ENCODE measurements at regions not wholly inside any gene's neighbourhood (a gene's known extent, or its start where the extent isn't known, plus 50 kb on each side); places are given as distances from the start of the nearest gene placed in this dataset.
"Not testable (repeated sequence)": the region's sequence is repeated elsewhere in the genome, so short reads cannot be mapped to it uniquely, and the experiment has no call there.

DNA sequence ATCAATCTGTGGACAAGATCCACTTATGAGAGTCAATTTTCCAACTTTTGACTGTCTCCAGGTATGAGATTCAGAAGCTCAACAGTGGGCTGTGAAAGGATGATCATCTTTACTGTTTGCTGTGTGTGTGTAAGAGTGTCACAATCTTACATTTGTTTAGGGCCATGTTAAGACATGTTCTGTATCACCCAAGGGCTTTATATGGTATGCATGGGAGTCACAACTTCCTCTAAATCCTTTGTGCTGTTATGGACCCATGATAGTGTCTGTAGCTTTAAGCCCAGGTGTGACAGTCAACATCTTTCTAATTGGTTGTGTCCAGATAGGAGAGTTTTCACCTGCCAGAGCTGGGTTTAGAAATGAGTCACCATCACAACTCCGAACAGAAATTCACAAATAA, 70.2 kb downstream of the ZNF726 start:
- ATAC-seq, DNase-seq: not testable (repeated sequence)

DNA sequence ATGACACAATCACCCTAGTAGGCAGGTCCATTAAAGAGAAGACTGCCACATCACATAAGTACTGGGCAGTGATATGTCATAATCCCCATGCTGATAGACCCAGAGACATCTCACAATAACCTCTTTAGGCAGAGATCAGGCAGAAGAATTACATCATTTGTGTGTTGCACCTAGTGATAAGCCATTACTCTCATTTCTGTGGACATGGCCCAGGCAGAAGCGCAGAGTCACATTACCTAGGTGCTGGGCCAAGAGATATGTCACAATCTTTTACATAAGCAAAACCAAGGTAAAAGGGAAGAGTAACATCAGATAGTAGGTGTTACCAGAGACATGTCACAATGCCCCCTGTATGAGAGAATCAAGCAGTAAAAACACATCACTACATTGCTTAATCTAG, 71.9 kb downstream of the ZNF726 start:
- ATAC-seq = no peak

DNA sequence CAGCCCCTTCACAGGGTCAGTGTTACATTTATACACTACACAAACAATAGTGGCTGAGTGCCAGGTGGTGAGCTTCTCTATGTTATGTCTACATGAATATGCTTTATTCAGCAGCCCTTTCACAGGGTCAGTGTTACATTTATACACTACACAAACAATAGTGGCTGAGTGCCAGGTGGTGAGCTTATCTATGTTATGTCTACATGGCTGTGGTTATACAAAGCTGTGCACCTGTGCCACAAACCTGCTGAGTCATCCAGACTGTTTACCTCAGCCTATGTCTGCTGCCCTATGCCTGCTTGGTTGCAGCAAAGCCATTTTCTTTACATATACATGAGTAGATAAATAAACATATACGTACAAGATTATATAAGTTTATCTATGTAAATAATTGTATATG, 76.5 kb downstream of the ZNF726 start:
- DNase-seq = no peak
- ATAC-seq = no peak

More for the DNA sequence above, 71.9 kb downstream of the ZNF726 start:
- DNase-seq = no peak

DNA sequence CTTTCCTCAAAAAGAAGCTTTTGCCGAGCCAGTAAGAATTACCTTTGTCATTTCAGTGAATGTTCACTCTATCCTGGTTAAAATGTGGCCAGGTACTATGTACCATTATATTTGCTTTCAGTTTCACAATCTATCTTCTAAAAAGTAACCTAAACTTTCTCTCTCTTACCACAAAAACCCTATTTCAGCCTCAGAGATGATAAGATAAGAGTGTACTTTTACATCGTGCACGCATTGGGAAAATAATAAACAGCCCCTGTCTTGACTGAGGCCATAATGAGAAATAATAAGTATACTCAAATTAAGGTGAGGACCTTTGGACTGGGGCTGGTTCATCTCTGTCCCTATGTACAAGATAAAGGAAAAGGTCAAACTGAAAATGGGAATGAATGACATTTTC, 77.7 kb downstream of the ZNF726 start:
- ATAC-seq (peak; percentile 19), DNase-seq (no peak)

DNA sequence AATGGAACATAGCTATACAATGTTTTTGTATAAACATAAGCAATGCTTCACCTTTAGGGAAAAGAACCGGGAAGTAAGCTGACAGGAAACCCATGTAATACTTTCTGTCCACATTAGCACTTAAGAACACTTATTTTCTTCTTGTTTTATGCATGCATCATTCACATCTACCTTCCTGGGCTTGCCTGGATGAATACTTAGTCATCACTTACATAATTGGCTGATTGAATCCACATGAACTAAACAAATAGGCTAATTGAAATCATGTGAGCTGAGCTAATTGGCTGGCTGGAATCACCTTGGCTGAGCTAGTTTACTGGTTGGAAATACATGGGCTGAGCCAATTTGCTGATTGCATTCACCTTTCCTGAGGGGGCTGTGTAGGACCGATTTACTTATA, 78.8 kb downstream of the ZNF726 start:
- no peak for DNase-seq
- no peak for ATAC-seq

DNA sequence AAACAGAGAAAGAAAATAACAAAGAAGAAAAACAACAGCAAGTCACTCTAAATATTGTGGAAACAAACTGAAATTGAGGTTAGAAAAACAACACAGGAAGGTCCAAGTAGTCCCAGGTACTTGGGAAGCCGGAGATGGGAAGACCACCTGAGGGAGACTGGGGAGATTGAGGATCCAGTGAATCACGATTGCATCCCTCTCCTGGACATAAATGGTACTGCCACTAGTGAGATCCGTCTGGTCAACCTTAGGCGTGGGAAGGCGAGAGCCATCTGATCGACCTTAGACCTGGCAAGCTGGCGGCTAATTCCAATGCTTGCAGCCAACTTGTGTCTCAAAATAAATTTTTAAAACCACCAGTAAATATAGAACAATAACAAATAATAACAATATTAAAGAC, 81.9 kb downstream of the ZNF726 start:
- no peak for ATAC-seq
- DNase-seq = peak; percentile 14

DNA sequence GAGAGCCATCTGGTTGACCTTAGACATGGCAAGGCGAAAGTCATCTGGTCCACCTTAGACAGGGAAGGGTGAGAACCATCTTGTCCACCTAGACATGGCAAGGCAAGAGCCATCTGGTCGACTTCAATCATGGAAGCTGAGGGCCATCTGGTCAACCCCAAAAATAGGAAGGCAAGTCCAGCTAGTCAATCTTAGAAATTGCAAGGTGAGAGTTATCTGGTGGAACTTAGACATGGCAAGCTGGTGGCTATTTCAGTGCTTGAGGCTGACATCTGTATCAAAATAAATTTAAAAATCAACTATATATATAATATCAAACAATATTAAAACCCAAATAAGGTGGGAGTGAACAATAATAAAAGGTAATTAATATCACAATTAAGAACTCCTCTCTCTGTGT, 83.9 kb downstream of the ZNF726 start:
- no peak for DNase-seq

DNA sequence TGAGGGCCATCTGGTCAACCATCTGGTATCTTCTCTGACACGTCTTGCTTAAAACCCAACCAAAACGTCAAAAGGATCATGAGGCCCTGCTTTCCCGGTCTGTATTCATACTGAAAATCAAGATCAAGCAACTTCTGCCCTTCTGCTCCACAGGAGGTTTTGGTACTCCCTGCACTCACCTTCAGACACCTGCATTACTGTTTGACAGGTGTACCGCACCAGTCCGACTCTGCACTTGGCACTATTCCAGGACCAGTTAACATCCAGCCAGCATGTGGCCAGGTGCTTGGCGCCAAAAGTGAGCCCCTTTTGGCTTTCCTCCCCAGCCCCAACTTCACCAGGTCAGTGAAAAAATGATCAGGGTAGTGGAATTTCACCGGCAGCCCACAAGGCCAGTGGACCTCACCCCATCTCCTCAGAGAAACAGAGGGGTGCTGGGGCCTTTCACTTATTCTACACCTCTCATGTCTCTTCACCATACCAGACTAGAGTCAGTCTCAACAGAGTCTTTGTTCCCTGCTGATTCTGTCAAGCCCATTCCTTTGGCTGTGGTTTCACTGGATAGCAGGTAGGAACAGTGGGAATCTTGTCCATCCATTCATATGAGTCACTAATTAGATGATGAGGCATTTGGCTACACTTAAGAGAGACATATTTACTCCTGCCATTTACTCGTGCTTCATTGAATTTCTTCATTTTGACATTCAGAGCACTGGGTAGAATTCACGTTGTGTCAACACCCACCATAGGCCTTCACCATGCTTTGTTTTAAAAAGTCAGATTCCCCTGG, 85.3 kb downstream of the ZNF726 start:
- DNase-seq = no peak

More for the DNA sequence above, 83.9 kb downstream of the ZNF726 start:
- ATAC-seq = no peak

DNA sequence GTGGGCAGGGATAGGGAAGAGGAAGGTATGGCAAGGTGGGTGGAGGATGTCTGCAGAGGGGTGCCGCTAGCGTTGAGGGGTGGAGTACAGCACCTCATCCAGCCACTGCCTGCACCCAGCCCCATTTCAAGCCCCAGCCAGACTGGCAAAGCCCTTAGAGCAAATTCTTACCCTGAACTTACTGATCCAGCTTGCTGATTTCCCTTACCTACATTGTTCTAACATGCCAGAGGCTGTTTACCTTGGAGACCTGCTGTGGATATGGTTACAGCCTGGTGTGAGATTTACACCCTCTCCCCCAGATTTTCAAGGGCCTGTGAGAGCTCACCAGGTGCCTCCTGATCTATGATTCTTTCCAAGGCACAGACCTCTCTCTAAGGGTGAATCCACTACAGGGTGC, 86.0 kb downstream of the ZNF726 start:
- ATAC-seq (no peak), DNase-seq (no peak)

More for the DNA sequence above, 85.3 kb downstream of the ZNF726 start:
- no peak for ATAC-seq

DNA sequence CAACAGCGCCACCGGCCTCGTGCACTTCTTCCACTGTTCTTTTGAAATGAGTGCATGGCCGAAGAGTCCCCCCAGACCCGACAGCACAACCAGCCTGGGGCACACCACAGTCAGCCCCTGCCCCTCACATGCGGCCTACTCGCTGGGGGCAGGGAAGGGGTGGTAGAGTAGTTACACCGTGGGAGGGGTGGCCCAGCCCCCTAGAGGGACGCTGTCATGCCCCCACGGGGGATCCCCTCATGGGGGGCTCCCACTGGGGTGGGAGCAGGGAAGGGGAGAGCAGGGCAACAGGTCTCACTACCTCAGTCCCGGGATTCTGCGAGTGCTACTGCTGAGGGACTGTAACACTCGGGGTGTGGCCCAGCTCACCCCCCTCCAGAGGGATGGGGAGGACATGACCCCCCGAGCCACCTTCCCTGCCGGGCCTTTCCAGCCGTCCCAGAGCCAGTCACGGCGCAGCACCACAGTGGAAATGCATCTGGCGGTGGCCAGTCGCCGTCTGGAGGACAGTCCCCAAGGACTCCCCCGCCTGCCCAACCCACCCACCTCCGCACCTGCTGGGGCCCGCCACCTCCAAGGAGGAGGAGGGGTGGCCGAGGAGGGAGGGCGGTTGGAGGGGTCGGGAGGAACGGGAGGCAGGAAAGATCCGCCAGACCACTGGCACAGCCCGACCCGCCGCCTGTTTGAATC, 84.6 kb upstream of the ZNF254 start:
- ATAC-seq = no peak

DNA sequence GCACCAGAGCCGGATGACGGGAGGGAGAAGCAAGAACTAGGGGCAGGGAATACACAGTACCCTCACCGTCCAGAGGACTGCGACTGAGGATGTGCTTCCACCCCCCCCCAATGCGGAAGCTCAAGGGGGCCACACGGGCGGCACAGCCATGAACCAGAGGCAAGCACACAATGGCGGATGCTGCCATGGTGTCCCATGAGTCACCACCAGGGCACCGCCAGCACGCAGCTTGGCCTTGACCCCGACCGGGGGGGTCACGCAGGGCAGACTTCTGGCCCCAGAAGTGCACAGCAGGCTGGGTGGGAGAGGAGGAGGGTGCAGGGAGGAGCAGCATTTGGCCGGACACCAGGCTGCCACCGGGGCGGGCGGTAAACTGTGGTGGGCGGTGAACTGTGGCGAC, 83.5 kb upstream of the ZNF254 start:
- ATAC-seq (no peak), DNase-seq (no peak)

More for the DNA sequence above, 84.6 kb upstream of the ZNF254 start:
- no peak for DNase-seq

DNA sequence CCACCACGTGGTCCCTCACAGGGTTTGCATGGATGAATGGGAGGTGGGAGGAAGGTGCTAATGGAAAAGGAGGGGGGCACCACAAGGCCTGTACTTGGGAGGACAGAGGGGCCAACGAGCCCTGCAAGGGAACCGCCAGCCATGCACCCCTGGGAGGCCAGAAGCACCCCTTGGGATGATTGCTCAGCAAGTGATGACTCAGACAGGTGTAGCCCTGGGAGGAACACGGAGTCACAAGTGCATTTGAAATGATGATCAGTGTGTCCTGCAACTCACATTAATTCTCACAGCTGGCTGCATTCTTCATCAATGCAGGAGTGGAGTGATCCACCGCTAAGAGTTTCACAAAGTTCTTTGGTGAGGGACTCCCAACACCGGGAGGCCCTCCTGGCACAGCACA, 82.8 kb upstream of the ZNF254 start:
- ATAC-seq (no peak), DNase-seq (no peak)

DNA sequence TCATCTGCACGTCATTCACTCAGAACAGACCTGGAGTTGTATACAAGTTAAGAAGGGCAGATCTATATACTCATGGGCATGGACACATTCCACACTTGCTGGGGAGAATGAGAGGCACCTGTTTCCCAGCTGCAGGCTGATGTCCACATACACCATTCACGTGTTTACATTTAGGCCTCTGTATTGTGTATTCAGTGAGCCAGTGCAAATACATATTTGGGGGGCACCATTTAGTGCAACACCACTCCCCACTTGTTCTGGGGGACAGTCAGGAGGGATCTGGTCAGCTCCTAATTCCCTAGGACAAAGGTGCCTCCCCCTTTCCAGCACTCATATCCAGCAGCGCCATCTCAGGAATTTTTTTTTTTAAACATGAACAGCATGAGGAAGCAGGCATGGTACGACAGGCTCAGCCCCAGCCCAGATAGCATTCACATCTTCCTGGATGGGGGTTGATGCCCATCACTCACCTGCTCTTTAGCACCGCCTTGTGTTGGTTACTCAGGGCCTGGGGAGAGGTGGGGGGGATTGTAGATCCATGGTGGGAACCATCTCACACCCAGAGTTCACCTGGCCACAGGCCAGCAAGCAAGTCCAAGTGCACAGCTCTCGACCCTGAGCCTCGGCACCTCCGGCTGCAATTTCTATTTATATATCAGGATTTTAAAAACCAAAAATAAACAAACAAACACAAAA, 56.9 kb upstream of the ZNF254 start:
- ATAC-seq (no peak), DNase-seq (no peak)

DNA sequence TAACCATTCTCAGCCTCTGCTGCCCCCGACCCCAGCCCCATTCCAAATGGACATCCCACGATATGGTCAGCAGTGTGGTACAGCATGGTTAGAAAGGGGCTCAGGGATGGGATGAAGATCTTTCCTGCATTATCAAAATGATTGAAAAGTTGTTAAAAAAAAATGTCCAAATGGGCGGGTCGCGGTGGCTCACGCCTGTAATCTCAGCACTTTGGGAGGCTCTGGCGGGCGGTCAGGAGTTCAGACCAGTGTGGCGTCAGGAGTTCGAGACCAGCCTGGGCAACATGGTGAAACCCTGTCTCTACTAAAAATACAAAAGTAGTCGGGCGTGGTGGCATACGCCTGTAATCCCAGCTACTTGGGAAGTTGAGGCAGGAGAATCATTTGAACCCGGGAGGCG, 54.3 kb upstream of the ZNF254 start:
- no peak for DNase-seq
- ATAC-seq = no peak

DNA sequence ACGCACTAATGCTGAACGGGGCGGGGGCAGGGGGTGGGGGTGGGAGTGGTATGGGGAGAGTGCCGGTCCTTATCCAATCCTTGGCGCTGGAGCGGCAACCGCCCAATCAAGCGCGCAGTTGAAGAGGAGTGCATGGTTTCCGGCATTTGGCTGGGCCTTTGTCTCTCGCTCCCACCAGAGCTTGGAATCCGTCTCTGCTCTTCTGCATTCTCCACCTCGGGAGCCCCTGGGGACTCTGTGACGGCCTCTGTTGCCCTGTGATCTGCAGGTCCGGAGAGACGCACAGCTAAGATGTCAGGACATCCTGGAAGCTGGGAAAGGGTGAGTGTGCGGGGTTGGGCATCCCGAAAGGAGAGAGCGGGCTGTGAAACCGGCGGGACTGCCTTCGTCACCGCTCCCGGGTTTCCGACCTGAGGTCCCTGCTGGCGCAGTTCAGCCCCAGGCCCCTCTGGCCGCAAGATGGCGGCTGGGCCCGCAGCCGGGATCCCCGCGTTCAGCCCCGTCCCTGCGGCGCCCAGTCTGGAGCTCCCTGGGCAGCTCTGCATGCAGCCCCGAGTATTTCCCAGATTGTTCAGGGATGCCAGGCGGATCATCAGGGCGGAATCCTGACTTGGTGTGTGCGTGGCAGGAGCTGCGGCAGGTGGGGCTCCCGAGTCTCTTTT, 53.6 kb upstream of the ZNF254 start:
- peak; percentile 80 for DNase-seq
- ATAC-seq = peak; percentile 97

DNA sequence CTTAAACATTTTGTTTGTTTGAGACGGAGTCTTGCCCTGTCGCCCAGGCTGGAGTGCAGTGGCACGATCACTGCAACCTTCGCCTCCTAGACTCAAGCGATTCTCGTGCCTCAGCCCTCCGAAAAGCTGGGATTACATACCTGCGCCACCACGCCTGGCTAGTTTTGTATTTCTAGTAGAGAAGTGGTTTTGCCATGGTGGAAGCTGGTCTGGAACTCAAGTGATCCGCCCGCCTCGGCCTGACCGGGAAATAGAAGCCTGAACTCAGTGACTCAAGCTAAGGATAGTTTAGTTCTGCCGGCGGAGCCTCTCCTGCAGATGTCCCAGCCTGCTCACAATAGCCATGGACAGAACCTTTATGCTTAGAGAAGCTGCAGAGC, 53.0 kb upstream of the ZNF254 start:
- peak; percentile 15 for ATAC-seq
- peak; percentile 31 for DNase-seq

DNA sequence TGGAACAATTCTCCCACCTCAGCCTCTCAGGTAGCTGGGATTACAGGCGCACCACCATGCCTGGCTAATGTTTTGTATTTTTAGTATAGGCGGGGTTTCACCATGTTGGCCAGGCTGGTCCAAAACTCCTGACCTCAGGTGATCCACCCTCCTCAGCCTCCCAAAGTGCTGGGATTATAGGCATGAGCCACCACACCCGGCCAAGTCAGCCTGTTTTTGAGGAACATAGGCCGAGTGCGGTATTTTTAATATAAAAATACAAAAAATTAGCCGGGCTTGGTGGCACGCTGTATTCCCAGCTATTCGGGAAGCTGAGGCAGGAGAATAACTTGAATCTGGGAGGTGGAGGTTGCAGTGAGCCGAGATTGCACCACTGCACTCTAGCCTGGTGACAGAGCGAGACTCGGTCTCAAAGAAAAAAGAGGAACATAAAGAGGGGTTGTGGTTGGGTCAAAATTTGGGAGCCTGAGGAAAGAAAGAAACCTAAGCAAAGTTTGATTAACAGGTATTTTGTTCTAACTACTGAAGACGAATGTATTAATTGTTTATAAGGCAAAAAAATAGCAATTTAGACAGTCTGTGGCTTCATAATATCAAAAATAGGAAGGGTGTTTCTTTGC, 51.6 kb upstream of the ZNF254 start:
- not testable (repeated sequence) for DNase-seq, ATAC-seq
